ENCODE measurements at regions not wholly inside any gene's neighbourhood (a gene's known extent, or its start where the extent isn't known, plus 50 kb on each side); places are given as distances from the start of the nearest gene placed in this dataset.
"Not testable (repeated sequence)": the region's sequence is repeated elsewhere in the genome, so short reads cannot be mapped to it uniquely, and the experiment has no call there.

GRCh38 chr12:8396225-8397071 lies 59.3 kb upstream of the CLEC6A start:
- peak; percentile 77 to 83 for DNase-seq

- DNase-seq: not testable (repeated sequence)
These were observed 58.4 kb upstream of the CLEC6A start for GRCh38 chr12:8397378-8397777.

- DNase-seq: not testable (repeated sequence)
These were observed 56.2 kb upstream of the CLEC6A start for GRCh38 chr12:8399496-8400034.

GRCh38 chr12:8403834-8404233 lies 51.9 kb upstream of the CLEC6A start:
- not testable (repeated sequence) for DNase-seq

GRCh38 chr12:8404341-8404740 lies 51.4 kb upstream of the CLEC6A start:
- DNase-seq: not testable (repeated sequence)

All from activated T-cell treated with anti-CD3 and anti-CD28 coated beads, Interleukin-2, amount 50 U/mL, for 48 hours (primary cell).